Activated CD8-positive, alpha-beta T cell treated with anti-CD3 and anti-CD28 coated beads for 36 hours (primary cell): ENCODE measurements at regions not wholly inside any gene's neighbourhood (a gene's known extent, or its start where the extent isn't known, plus 50 kb on each side); places are given as distances from the start of the nearest gene placed in this dataset.
"Not testable (repeated sequence)": the region's sequence is repeated elsewhere in the genome, so short reads cannot be mapped to it uniquely, and the experiment has no call there.

ENCODE experiments used
- ATAC-seq: fragments of 200-7000 bp; cut with Tn5 transposase; one replicate; pipeline ENCODE4 v1.10.0; 2021; ENCODE audit warnings: mild to moderate bottlenecking, moderate library complexity
- CTCF ChIA-PET: fragments of 350-600 bp; sonication (Branson Sonifier 250); formaldehyde crosslinking; loops from one replicate; lab custom pipeline; 2021; ENCODE audit warnings: antibody characterized with exemption; lab: Charles Lee
- POLR2A ChIA-PET: fragments of 350-600 bp; sonication (Branson Sonifier 250); formaldehyde crosslinking; loops from one replicate; lab custom pipeline; 2021; ENCODE audit warnings: antibody characterized with exemption; lab: Charles Lee
- DNase-seq: peaks from one replicate; pipeline ENCODE4 v3.0.0-alpha.2; 2020
- H3K27ac Mint-ChIP-seq: one replicate; pipeline ENCODE4 v1.8.0; 2021; ENCODE audit warnings: mild to moderate bottlenecking, mixed read lengths
- H3K27me3 Mint-ChIP-seq: one replicate; pipeline ENCODE4 v1.8.0; 2021; ENCODE audit warnings: mixed read lengths
- H3K36me3 Mint-ChIP-seq: one replicate; pipeline ENCODE4 v1.8.0; 2021; ENCODE audit warnings: low read depth, mixed read lengths
- H3K4me1 Mint-ChIP-seq: one replicate; pipeline ENCODE4 v1.8.0; 2021; ENCODE audit warnings: low read depth, mixed read lengths
- H3K4me3 Mint-ChIP-seq: one replicate; pipeline ENCODE4 v1.8.0; 2021; ENCODE audit warnings: mild to moderate bottlenecking, moderate library complexity, mixed read lengths
- H3K9me3 Mint-ChIP-seq: one replicate; pipeline ENCODE4 v1.8.0; 2021; ENCODE audit warnings: mixed read lengths
- intact Hi-C: fragments of 100-400 bp; cut with micrococcal nuclease; formaldehyde crosslinking; loops from one replicate; pipeline ENCODE4 v1.10.0; 2022
- TF ChIP-seq, protein P1 (sequence below): fragments of 200-600 bp; IDR thresholded peaks from one replicate; pipeline ENCODE4 v1.8.0; 2022; ENCODE audit warnings: antibody characterized with exemption, mild to moderate bottlenecking

DNA sequence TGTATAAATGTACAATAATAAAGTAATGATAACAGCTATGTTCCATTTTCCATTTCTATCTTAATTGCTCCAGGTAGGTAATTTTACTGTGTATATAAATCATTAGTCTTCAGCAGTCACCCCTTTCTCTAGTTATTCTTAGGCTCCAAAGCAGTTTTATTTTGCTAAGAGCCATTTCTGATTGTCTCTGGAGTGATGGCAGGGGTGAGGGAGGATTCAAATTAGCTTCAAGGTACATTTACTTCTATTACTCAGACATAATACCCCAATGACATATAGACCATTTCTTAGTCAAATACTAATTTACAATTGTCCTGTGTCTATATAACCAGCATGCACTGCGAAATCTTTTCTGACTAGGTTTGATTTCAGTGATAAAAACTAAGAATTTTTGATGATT lies 663.4 kb upstream of the PRMT6 start:
- H3K4me1 Mint-ChIP-seq = no peaks in the 10 kb centered on the region
- H3K36me3 Mint-ChIP-seq = no peaks in the 10 kb centered on the region
- DNase-seq (no peak), ATAC-seq (no peak)
- H3K27ac Mint-ChIP-seq = no peak overlapping the region
- no peaks in the 10 kb centered on the region for H3K27me3 Mint-ChIP-seq
- peaks cover 4% of the 10 kb centered on the region for H3K9me3 Mint-ChIP-seq
- TF ChIP-seq, protein P1, sequence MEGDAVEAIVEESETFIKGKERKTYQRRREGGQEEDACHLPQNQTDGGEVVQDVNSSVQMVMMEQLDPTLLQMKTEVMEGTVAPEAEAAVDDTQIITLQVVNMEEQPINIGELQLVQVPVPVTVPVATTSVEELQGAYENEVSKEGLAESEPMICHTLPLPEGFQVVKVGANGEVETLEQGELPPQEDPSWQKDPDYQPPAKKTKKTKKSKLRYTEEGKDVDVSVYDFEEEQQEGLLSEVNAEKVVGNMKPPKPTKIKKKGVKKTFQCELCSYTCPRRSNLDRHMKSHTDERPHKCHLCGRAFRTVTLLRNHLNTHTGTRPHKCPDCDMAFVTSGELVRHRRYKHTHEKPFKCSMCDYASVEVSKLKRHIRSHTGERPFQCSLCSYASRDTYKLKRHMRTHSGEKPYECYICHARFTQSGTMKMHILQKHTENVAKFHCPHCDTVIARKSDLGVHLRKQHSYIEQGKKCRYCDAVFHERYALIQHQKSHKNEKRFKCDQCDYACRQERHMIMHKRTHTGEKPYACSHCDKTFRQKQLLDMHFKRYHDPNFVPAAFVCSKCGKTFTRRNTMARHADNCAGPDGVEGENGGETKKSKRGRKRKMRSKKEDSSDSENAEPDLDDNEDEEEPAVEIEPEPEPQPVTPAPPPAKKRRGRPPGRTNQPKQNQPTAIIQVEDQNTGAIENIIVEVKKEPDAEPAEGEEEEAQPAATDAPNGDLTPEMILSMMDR = no peak
- ChIA-PET CTCF (no interaction called here), POLR2A (no interaction called here)
- H3K4me3 Mint-ChIP-seq = no peak overlapping the region
- intact Hi-C loops = no loop called here

DNA sequence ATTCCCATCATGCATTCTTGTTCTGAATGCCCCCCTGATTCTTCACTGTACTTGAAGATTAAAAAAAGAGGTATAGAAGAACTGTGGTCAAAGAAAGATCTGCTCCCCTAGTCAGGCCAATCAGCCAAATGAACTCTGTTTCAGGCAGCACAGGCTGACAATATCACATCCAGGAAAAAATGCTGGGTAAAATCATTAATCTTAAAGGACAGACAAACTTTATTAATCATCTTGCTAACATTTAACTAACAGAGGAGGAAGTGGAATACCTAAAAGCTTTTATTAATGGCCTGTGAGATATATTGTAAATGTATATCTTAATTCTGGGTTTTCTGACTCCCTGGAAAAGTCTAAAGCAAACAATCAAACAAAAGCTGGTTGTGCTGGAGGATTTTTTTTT lies 660.5 kb upstream of the PRMT6 start:
- ATAC-seq (no peak), DNase-seq (no peak)
- ChIA-PET POLR2A (no interaction called here), CTCF (no interaction called here)
- H3K36me3 Mint-ChIP-seq = no peaks in the 10 kb centered on the region
- H3K4me1 Mint-ChIP-seq = no peaks in the 10 kb centered on the region
- no peak overlapping the region for H3K4me3 Mint-ChIP-seq
- no peaks in the 10 kb centered on the region for H3K27me3 Mint-ChIP-seq
- intact Hi-C loops = no loop called here
- no peak overlapping the region for H3K27ac Mint-ChIP-seq
- TF ChIP-seq, protein P1 = no peak
- H3K9me3 Mint-ChIP-seq = no peaks in the 10 kb centered on the region

DNA sequence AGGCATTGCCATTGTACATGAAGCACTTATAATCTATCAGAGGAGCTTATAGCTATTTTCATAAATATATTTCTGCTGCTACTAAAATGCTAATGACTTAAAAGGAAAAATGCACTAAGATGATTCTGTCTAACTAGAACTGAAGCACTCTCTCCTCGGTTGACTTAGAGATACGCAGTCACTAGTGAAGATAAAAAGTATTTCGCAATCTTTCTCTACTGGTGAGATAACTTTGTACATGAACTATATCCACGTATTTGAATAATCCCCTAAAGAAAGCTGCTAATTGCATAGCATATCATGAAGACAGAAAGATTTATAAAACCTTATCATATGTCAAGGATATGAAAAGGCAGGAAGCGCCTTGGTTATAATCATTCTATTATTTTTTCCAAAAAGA lies 658.1 kb upstream of the PRMT6 start:
- intact Hi-C loops = no loop called here
- TF ChIP-seq, protein P1 = no peak
- no peaks in the 10 kb centered on the region for H3K9me3 Mint-ChIP-seq

DNA sequence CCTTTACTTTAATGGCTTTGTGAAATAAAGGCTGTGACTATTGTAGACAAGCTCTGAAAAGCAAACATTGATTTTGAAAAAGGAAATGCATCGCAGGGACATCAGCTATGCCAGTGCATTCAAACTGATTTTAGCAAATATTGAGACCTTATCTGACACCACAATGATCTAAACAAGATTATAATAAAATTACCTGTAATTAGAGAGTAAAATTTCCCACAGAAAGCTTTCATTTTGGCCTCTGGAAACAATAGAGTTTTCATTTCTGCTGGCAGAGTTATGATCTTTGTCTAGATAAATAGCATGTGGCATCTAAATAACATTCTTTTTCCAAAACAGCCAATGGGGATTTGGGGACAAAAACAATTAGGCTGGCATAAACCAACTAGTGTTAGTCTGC lies 650.4 kb upstream of the PRMT6 start:
- Mint-ChIP-seq H3K4me3 (no peak overlapping the region), H3K27ac (no peak overlapping the region), H3K36me3 (no peaks in the 10 kb centered on the region), H3K4me1 (no peaks in the 10 kb centered on the region), H3K27me3 (no peaks in the 10 kb centered on the region), H3K9me3 (no peaks in the 10 kb centered on the region)
- ChIA-PET POLR2A (no interaction called here), CTCF (no interaction called here)
- intact Hi-C loops = no loop called here
- DNase-seq = no peak
- TF ChIP-seq, protein P1 = no peak
- ATAC-seq = no peak

More for the DNA sequence above, 658.1 kb upstream of the PRMT6 start:
- H3K27ac Mint-ChIP-seq = no peak overlapping the region
- ChIA-PET POLR2A (no interaction called here), CTCF (no interaction called here)
- no peaks in the 10 kb centered on the region for H3K4me1 Mint-ChIP-seq
- DNase-seq (no peak), ATAC-seq (no peak)
- H3K27me3 Mint-ChIP-seq = no peaks in the 10 kb centered on the region
- H3K36me3 Mint-ChIP-seq = no peaks in the 10 kb centered on the region
- no peak overlapping the region for H3K4me3 Mint-ChIP-seq

DNA sequence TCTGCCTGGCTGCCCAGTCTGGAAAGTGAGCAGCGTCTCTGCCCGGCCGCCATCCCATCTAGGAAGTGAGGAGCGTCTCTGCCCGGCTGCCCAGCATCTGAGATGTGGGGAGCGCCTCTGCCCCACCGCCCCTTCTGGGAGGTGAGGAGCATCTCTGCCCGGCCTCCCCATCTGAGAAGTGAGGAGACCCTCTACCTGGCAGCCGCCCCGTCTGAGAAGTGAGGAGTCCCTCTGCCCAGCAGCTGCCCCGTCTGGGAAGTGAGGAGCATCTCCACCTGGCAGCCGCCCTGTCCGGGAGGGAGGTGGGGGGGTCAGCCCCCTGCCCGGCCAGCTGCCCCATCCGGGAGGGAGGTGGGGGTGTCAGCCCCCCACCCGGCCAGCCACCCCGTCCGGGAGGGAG lies 644.2 kb upstream of the PRMT6 start:
- POLR2A ChIA-PET, ATAC-seq, H3K27me3 Mint-ChIP-seq, intact Hi-C loops, H3K9me3 Mint-ChIP-seq, H3K36me3 Mint-ChIP-seq, H3K4me3 Mint-ChIP-seq, H3K27ac Mint-ChIP-seq, DNase-seq, H3K4me1 Mint-ChIP-seq, CTCF ChIA-PET: not testable (repeated sequence)

DNA sequence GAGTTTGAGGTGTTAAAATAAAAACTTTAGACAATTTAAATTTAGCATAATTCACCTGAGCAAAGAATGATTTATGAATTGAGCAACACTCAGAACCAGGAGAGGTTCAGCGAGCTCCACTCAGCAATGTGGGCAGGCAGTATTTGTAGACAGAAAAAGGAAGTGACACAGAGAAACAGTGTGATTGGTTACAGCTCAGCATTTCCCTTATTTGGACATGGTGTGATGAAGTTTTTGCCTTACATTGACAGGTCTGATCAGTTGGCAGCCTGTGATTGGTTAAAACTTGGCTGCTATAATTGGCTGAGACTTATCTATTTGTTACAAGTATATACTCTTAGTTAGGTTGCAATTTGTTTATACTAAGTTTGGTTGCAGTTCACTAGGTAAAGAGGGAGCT lies 621.2 kb upstream of the PRMT6 start:
- DNase-seq (no peak), ATAC-seq (no peak)
- Mint-ChIP-seq H3K4me1 (no peaks in the 10 kb centered on the region), H3K27me3 (no peaks in the 10 kb centered on the region), H3K36me3 (no peaks in the 10 kb centered on the region), H3K27ac (no peak overlapping the region), H3K9me3 (peaks cover 5% of the 10 kb centered on the region), H3K4me3 (no peak overlapping the region)
- TF ChIP-seq, protein P1 = no peak
- ChIA-PET POLR2A (no interaction called here), CTCF (no interaction called here)
- intact Hi-C loops = no loop called here
